H1 (cell line): ENCODE measurements at regions not wholly inside any gene's neighbourhood (a gene's known extent, or its start where the extent isn't known, plus 50 kb on each side); places are given as distances from the start of the nearest gene placed in this dataset.

Experiments
- TF ChIP-seq, protein P1 (sequence below), 3 experiments: IDR thresholded peaks; 1 replicate in 2 of 3; 2 replicates in 1 of 3; pipeline versions ENCODE4 v1.5.1 to v1.6.1; 2011; ENCODE audit warnings: low read length in 3 of 3, mild to moderate bottlenecking in 3 of 3, inconsistent platforms in 2 of 3, low read depth in 1 of 3, moderate library complexity in 1 of 3; ENCODE audit not compliant: insufficient read depth in 1 of 3; ENCODE audit errors: control extremely low read depth in 1 of 3

DNA sequence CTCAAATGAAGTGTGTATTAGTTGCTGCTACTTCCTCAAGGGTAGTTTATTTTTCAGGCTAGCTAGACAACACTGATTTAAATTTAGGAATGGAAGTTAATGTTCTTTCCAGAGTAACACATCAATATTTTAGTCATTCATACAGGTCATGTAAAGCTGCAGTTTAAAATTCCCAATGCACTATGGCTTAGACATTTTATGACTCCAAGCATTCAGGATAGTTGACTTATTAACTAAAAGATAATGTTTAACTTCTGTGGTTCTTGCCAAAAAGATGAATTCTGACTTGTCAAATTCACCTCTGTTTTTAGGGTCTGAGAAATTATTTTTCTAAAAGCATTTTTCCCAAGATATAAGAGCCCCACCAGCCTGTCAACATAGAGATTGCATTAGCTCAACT lies 131.9 kb downstream of the TFPI2 start (continued):
- TF ChIP-seq, protein P1, sequence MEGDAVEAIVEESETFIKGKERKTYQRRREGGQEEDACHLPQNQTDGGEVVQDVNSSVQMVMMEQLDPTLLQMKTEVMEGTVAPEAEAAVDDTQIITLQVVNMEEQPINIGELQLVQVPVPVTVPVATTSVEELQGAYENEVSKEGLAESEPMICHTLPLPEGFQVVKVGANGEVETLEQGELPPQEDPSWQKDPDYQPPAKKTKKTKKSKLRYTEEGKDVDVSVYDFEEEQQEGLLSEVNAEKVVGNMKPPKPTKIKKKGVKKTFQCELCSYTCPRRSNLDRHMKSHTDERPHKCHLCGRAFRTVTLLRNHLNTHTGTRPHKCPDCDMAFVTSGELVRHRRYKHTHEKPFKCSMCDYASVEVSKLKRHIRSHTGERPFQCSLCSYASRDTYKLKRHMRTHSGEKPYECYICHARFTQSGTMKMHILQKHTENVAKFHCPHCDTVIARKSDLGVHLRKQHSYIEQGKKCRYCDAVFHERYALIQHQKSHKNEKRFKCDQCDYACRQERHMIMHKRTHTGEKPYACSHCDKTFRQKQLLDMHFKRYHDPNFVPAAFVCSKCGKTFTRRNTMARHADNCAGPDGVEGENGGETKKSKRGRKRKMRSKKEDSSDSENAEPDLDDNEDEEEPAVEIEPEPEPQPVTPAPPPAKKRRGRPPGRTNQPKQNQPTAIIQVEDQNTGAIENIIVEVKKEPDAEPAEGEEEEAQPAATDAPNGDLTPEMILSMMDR (IDR thresholded peaks at IDR 0.05; ENCODE audit: control extremely low read depth in 1 of 3, insufficient read depth in 1 of 3, low read depth in 1 of 3, low read length in 3 of 3) = no peak
- TF ChIP-seq, all 59 proteins: peak for 0
